ENCODE measurements at regions not wholly inside any gene's neighbourhood (a gene's known extent, or its start where the extent isn't known, plus 50 kb on each side); places are given as distances from the start of the nearest gene placed in this dataset.

DNA sequence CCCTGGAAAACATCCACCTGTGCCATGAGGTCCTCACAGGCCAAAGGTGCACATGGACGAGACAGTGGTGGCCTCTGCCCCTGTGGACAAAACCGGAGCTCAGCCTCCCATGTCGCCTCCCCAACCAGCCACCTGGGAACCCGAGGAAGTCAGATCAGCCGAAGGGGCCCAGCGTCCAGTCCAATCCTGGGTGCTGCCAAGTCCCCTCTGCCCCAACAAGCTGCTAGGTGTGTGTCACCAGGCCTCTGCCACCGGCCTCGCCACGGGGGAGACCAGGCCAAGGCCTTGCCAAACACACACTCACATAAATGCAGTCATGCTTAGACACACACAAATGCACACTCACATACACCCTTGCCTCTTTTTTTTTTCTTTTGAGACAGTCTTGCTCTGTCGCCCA, 167.8 kb downstream of the RBFOX3 start:
- DNase-seq (ENCODE audit: low read depth) = no peak

DNA sequence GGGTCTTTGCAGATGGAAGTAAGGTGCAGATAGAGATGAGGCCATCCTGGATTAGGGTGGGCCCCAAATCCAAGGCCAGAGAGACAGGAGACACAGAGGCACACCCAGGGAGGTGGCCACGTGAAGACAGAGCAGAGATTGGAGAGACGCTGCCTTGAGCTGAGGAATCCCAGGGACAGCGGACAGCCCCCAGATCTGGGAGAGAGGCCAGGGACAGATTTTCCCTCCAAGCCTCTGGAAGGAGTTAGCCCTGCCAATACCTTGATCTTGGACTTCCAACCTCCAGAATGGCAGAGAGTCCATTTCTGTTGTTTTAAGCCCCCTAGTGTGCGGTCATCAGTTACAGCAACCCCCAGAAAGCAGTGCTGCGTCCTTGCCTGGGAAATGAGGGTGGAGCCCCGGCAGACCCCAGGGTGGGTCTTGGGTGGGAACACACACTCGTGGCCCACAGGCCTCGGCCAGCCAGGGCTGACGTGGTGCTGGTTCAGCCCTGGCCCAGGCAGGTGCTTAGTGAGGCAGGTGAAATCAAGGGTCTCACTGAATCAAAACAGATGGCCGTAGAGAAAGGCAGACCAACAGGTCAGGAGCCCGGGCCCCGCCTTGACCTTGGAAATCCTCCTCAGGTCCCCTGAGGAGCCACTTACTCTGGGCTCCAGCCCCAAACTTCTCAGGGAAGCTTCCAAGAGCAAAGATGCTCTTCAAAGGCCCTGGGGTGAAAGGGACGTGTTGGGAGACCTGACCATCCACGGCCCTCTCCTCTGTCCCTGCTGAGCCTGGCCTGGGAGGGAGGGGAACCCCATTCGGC, 169.3 kb downstream of the RBFOX3 start:
- no peak for DNase-seq (ENCODE audit: low read depth)

DNA sequence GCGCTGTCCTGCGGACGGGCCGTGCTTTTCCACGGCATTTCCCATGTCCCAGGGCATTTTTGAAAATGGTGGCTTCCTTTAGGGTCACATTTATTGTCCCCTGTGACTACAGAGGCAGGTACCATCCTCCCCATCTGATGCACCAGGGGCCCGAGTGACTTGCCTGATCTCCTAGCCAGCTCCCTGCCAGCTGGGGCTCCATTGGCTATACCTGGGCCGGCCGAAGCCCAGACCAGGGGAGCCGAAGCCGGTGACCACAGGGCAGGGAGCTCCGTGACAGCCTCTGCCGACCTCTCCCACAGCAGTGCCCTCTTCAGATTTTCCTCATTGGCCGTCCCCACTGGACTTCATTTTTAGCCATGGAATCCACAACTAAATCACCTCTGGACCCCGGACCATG, 170.6 kb downstream of the RBFOX3 start:
- DNase-seq (ENCODE audit: low read depth) = no peak

DNA sequence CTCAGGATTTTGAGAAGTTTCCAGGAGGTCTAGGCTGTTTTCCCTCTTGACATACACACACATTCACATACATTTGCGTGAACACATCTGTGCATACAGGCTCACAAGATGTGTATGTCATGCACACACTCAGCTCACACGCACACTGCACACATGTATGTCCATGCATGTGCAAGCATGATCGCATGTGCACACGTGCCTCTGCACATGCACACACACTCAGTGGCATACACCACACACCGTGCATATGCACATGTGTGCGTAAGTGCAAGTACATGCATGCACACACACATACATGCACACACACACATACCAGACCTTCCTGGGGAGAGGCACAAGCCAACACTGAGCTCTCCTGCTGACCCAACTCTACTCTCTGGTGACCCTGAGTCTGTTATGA, 171.4 kb downstream of the RBFOX3 start:
- DNase-seq (ENCODE audit: low read depth) = no peak

DNA sequence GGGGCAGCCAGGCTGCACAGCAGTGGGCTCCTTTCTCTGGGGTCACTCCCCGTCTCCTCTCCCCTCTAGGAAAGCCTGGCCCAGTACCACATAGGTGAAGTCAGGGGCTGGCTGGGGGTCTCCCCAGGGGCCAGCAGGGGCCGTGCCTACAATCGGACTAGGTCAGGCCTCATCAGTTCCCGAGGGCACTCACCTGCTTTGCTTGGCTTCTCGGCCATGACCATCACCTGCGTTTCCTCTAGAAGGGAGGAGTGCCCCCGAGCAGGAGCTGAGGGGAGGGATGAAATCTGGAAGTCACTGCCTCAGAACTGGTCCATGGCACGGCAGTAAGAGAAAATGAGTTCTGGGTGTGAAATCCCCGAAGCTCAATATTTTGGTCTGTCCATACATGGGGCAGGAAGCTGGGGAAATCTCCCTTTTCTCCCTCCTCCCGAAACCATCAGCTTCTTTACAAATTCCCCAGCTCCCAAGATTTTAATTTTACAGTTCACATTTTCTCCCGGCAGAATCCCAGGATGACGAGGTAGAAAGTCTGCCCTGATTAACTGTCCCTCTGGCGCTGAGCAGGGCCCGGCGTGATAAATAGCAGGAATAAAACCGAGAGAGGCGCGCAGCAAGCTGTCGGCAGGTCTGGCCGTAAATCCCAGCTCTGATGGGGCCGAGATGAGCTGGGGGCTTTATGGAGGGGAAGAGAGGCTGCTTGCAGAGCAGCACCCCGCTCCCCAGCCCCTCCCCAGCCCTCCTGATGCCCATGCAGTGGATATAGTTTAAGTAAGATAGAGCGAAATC, 172.1 kb downstream of the RBFOX3 start:
- no peak for DNase-seq (ENCODE audit: low read depth)

DNA sequence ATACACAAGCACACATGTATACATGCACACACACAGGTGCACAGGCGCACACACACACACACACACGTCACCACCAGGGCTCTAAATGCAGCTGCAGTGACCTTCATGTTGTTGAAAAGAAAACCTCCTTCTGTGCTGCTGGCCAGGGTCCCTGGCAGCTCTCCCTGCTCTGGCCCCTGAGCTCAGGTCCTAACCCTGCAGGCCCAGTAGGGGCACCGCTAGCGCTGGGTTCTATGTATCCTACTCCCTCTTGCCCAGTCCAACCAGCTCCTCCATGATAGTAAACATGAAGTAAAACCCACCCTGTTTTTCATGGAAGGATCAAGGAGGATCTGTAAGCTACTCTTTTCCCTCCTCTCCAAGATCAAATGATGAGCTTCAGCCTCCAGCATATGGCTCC, 172.8 kb downstream of the RBFOX3 start:
- no peak for DNase-seq (ENCODE audit: low read depth)

DNA sequence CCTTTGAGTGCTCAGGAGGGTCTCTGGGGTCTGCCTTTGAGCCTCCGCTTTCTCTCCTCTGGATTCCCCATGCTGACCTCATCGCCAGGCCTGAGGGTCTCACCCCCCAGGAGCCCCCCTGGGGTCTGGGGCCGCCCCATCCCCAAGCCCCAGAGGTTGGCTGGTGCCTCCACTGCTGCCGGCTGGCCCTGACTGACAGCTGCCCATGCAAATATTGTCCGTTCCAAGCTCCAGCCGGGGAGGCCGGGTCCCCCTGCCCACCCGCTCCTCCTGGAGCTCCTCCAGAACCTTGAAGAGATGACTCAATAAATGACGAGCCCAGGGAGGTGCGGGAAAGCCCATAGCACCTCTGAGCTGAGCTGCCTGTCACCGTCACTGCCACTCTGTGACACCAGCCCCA, 173.8 kb downstream of the RBFOX3 start:
- DNase-seq (ENCODE audit: low read depth) = no peak

DNA sequence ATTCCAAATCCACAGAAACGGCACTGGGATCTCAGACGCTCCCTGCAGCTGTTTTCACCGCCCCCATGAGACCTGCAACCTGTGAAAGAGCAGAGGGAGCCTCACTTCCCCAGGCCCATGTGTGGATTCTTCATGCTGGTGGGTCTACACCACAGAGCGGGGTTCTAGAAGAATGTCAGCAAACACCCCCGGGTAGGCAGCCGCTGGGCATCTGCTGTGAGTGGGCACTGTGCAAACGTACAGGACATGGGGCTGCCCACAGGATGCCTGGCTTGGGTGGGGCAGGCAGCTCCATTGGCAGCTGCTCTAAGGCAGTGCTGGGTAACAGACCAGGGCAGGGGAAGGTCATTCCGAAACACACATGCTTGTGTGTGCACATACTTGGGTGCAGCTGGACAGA, 174.9 kb downstream of the RBFOX3 start:
- no peak for DNase-seq (ENCODE audit: low read depth)

DNA sequence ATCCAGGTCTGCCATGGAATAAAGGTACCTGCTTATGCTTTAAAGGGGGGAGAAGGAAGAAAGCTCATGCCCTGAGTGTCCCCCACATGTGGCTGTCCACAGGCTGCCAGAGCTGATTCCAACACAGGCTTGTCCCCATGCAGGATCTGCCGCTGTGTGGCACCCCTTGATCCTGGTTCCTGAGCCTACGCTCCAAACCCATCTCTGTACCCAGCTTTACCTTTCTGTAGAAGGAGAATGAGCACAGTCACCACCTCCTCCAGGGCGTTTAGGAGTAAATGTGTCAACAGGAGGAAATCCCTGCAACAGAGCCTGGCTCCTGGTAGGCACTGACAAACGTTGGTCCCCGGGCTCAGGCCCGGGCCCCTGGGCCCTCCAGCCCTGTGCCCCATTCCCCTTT, 175.6 kb downstream of the RBFOX3 start:
- no peak for DNase-seq (ENCODE audit: low read depth)

DNA sequence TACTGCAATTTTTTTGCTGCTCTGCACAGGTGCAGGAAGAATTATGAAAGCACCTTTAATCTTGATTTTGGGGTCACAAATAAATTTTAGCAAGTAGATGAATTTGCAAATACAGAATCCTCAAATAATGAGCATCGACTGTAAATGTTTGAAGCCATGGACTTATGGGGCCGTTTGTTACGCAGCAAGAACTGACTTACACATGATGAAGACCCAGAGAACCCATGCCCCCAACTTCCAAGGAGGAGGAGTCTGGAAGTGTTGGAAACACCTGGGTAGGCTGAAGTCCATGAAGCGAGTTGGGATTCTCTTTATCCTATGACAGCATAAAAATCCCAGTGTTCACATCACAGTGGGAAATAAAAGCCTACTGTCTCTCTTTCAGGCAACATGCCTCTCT, 176.6 kb downstream of the RBFOX3 start:
- no peak for DNase-seq (ENCODE audit: low read depth)

DNA sequence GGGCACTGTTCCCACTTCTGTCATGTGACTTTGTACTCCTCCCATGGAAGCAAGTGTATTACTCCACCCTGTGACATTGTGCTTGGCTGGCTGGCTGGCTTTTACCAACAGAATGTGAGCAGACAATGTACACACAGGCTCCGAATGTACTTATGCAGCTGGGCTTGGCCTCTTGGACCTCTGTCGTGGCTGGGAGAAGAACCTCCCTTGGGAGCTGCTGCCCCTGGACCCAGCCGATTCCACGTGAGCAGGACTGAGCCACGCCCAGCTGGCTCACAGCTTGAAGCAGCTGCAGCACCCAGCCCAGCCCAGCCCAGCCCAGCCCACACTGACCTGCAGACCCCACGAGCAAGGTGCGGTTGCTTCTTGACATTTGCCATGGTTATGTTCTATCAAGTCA, 177.5 kb downstream of the RBFOX3 start:
- no peak for DNase-seq (ENCODE audit: low read depth)

DNA sequence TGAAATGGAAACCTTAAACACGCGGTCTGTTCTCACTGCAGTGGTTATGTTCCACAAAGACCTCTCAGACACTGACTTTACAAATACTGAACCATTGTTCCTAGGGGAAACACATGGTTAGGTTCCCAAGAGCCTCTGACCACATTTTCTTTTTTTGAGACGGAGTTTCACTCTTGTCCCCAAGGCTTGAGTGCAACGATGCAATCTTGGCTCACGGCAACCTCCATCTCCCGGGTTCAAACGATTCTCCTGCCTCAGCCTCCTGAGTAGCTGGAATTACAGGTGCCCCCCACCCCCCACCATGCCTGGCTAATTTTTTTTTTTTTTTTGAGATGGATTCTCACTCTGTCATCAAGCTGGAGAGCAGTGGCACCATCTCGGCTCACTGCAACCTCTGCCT, 179.7 kb downstream of the RBFOX3 start:
- no peak for DNase-seq (ENCODE audit: low read depth)

DNA sequence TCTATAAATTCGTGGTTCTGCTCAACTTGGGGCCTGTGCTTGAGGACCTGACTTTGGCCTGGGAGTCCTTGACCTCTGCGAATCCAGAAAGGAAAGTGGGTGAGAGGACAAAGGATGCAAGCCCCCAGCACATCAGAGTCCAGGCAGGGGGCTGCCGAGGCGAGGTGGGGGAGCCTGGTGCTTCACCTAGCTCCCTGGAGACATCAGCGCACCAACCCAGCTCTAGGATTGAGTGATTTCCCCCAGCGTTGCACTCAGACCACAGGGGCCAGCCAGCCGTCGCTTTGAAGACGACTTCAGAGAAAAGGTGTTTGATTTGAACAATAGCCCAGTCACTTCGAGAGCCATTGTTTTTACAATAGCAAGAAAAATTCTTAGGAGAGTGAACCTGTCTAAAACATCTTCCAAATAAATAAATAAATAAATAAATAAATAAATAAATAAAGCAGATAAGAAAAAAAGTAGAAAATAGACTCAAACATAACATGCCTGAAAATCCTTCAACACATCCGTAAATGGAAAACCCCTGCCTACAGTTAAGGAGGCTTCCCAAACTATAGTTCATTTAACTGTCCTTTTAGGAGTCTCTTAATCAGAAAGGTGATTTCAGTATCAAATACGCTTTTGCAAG, 180.9 kb downstream of the RBFOX3 start:
- DNase-seq (ENCODE audit: low read depth) = no peak

DNA sequence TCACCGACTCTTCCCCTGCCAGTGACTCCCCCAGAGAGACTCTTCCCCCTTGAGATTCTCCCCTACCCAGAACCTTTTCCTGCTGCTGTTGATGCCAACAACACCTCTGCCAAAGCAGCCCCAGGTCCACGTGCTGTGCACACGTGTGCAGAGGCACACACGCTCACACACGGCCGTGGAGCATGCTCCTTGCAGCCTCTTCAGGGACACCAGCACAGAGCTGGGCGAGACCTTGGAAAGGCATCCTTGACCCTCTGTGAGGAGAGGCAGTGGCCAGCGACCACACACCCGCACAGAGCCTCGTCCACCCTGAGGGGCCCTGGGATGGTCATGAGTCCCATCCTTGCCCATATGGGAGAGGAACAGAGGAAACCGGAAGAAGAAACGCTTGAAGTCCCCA, 181.9 kb downstream of the RBFOX3 start:
- no peak for DNase-seq (ENCODE audit: low read depth)

DNA sequence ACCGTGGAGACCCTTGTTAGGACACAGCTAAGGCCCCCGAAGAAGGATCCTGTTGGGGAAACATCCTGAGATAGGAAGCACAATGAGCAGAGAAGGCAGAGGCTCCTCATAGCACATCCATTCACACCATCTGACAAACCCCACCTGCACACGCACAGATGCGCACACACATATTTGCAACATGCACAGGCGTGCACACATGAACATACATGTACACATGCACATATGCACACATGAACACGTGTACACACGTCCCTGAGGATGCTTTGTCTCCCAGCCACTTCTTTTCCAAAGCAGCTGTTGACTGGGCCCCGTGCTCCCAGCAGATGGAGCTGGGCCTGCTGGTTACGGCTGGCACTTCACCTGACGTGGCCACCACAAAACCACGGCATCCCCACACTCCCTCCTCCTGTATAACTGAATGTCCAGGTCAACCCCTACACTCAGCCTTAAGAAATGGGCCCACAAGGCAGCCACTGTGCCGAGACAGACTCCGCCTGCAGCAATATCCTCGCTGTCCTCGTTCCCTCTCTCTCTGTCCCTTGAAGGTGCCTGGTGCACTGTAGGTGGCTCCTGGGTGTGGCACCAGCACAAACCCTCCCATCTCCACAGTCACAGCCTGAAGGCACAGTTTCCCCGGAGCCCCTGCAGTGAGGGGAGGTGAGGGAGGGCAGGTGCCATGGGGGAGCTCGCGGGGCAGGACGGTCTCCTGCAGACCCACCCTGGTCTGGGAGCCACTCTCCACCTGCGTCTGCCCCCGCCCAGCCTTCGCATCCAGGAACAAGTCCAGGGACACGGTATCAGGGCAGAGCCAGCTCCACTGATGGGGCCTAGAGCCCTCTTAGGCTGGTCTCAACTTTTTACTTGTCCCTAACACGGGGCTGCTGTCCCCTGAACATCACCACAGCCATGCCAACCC, 183.0 kb downstream of the RBFOX3 start:
- DNase-seq (ENCODE audit: low read depth) = no peak

DNA sequence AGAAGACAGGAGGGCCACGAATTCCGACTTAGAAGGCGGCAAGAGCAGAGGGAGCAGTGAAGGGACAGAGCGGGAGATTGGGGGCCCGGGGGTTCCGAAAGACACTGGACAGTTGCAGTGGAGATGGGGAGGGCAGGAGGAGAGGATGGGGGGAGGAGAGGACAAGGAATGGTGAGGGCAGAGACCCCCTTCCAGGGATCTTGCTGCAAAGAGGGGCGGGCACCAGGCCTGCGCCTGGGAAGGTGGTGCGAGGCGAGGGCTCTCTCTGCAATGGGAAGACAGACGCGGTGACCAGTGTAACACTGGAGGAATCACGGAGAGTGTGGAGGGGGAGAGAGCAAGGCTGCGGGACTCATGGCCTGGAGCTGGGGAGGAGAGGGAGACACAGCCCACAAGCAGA, 185.2 kb downstream of the RBFOX3 start:
- DNase-seq (ENCODE audit: low read depth) = no peak

DNA sequence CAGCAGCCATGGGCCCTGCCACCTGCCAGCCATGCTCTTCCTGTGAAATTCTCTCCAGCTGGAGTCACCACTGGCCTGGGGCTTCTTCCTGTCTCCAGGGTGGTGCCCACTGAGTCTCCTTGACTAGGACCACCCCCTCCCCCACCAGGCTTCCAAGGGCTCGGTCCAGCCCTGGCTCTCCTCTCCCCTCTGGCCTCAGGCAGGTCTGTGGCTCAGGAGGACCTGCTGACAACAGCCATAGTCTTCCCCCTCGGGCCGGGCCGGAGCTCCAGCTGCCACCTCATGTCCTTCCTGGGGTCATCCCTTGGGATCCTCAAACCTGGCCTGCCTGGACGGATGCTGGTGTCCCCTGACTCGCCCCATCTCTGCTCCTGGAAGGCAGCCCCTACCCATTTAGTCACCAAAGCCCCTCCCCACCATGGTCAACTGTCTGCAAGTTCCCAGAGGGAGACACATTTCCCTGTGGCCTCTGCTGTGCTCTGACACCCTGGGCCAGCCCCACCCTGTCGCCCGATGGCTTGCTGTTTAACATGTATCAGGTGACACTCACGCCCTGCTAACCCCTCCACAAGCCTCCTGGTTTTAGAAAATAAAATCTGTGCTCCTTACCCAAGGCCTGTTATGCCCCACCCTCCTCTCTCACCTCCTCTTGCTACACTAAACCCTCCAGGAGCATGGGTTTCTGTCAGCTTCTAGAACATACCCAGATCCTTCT, 186.2 kb downstream of the RBFOX3 start:
- DNase-seq (ENCODE audit: low read depth) = no peak

DNA sequence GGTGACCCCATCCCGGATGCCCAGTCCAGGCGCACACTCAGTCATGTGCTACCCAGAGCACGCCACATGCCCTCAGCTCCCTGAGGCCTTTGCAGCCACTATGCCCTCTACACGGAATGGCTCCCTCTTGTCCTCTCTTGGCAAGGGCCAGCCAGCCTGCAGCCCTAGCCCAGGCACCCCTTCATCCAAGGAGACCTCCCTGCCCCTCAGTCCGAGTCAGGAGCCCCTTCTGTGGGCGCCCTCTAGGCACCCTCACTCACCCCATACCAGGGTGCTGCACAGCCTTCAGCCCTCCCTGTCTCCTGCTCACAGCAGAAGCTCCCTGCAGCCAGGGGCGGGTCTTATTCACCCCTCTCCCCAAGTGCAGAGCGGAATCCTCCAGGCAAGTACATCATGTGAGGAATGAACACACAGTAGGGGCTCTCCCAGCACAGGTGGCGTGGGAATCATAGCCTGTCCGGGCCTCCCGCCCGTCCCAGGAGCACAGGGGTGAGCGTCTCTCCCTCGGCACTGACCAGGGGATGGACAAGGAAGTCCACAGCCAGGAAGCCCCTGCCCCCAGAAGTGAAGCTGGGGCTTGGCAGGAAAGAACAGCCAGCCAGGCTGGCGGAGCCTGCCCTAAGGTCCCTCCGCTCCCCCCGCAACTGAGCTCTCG, 186.9 kb downstream of the RBFOX3 start:
- no peak for DNase-seq (ENCODE audit: low read depth)

DNA sequence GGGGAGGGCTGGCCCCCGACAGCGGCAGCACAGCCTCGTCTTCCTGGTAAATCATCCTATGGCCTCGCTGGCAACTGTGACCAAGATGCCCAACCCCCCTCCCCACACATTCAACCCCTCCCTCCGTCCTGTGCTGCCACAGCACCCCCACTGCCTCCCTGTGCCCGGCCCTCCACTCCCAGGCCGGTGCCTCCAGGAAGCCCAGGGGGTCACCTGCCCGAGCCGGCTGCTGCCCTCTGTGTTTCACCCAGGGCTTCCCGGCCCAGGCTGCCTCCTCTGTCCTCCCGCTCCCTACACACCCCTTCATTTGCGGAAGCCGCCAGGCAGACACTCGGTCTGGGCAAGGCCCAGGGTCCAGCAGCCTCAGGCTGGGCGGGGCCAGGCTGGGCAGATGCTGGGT, 188.6 kb downstream of the RBFOX3 start:
- no peak for DNase-seq (ENCODE audit: low read depth)

DNA sequence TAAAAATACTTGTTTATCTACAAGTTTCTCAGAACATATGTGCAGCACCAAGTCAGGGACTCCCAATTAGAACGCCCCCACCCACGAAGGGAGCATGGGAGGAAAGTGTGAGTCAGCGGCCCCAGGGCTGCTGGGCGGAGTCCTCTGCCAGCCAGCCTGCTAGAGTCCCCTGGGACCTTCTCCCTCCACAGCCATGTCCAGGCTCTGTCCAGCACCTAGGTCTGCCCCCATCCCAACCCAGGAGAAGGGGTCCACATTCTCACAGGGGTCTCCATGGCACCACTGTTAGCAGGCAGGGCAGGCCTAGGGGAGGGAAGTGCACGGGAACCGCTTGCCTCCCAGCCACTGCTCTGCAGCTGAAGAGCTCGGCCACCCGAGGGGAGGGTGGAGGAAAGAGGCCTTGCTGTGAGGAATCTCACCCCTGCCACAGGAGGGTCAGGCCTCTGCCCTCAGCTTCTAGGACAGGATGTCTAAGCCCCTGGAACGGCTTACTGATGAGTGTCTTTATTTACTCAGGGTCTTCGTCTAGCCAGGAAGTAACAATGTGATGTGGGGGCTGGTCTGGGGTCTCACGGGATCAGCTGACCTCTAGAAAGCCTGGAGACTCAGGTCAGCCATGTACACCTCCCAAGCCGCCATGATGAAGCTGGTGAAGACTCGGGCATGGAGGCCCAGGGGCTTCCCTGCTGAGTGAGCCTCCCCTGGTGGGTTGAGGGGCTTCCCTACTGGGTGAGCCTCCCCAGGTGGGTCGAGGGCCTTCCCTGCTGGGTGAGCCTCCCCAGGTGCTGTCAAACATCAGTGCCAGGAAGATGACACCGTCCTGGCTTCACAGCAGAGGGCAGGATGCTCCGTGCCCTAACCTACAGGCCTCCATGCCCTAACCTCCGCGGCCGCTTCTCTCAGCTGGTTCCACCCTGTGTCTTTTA, 190.3 kb downstream of the RBFOX3 start:
- DNase-seq (ENCODE audit: low read depth) = peak; percentile 30
